Putamen (tissue), 1 donor: ENCODE measurements at regions not wholly inside any gene's neighbourhood (a gene's known extent, or its start where the extent isn't known, plus 50 kb on each side); places are given as distances from the start of the nearest gene placed in this dataset.
A peak's percentile ranks its signal among the peaks of the same experiment; 100 is the strongest.

Experiments
- DNase-seq: peaks from one replicate; pipeline ENCODE4 v3.0.0-alpha.2; 2016; ENCODE audit warnings: low spot score

- DNase-seq = no peak
These were observed 538.5 kb downstream of the BCOR start for GRCh38 chrX:39559229-39559628.

DNA sequence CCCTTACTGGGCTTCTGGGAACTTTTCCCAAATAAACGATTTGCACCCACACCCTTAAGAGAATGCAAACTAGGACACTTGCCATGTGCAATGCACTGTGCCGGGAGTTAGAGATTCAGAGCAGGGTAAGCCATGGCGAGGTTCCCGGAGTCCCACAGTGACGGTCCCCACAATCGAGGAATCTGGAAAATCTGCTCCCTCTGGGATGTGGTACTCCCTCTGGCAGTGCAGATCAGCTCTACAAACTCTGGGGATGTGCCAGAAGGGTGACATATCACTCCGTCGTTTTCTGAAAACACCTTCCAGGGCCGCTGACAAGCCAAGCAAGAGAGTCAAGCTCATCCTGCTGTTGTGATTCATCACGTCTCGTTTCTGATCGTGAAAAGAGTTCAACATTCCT lies 537.5 kb downstream of the BCOR start:
- DNase-seq = no peak

DNA sequence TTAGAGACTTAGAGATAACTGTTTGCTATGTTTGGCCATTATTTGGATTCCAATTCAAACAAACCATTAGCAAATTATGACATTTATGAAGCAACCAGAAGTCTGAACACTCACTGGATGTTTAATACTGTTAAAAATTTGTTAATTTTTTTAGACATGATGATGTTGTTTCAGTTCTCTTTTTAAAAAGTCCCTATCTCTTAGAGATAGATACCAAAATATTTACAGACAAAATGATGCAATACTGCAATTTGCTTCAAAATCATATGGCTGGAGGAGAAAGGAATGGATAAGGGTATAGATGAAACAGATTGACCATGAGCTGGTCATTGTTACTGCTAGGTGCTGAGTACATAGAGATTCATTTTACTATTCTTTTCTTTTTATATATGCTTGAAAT lies 534.6 kb downstream of the BCOR start:
- no peak for DNase-seq

GRCh38 chrX:39564751-39565150 lies 533.0 kb downstream of the BCOR start:
- no peak for DNase-seq

DNA sequence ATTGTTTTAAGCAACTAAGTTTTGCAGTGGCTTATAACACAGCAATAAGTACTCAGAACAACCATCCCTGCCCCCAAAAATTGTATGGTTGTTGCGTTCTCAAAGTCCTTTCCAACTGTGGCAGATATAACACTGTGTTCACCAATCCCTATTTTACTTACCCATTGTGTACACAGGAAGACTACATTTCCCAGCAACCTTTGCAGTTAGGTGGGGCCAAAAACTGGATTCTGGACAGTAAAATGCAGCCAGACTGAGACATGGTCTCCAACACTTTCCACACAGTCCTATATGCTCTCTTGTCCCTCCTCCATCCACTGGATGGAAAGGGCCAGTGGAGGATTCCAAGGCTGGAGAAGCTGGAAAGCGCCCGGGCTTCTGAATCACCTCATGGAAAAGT lies 523.6 kb downstream of the BCOR start:
- no peak for DNase-seq

DNA sequence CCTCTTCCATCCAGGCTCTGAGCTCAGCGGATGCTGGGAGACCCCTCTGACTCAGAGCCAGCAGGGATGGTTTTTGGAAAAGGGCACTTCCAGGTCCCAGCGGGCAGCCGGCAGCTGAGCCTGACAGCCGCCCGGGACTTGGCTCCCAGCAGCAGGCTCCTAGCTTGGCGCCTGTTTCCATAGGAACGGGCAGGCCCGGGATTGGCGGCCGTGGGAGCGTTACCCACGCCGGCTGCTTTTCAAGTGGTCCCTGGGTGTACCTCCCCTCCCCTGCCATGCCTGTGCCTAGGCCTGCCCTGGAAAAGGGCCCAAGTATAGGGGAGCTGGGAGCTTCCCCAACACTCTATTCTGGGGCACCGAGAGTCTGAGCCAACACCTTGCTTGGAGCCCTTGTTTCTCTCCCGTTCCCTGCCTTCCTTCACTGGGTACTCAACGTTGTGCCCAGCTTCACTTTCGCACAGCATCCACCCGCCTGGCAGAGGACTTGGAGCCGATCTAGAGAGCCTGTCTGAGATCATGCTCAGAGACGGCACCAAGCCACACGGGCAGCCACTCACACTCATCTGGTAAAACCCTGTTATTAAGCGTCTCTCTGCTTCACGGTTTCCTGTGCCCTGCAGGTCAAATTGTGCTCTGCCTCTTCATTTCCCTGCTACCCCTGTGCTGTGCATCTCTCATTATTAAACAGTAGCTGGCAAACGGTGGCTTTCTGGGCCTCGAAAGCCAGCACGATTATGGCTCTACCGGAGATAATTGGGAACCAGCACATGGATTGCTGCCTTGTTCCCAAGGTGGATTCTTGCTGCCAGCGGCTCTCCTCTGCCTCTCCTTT lies 521.5 kb downstream of the BCOR start:
- DNase-seq = peak; percentile 29

GRCh38 chrX:39577206-39577984 lies 520.4 kb downstream of the BCOR start:
- DNase-seq = no peak

DNA sequence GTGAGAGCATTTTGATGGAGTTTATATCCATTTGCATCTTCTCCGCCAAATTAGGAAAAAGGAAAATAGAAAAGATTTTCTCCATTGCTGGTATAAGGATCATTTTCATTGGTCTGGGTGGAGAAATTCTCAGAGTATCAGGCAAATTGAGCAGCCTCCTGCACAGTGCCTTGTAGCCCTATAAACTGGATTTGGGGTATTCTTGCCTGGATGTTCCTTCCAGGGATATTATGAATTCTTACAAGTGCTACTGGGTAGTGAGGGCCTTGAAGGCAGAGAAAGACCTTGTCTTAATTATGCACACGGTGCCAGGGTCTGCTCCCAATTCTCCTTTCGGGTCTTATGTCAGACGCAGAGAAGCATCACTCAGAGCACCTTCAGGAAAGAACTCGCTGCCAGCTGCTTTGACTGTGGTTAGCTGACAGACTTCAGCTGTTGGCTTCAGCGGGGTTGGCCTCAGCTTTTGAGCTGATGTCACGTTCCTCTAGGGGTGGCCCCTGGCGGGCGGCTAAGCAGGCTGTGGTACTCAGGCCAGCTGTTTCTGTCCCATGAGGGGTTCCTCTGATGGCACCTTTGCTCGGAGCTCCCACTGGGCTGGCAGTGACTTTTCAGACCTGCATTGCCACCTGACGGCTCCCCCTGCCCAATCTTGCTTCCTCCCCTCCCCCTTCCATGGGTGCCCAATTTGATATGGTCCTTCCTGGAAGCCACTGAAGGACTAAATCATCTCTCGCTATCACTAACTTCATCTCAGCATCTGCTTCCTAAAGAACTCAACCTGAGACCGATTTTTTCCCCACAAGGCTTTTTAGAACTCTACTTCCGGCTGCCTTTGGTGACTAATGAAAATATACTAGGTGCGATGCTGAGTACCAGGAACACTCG lies 519.5 kb downstream of the BCOR start:
- no peak for DNase-seq

DNA sequence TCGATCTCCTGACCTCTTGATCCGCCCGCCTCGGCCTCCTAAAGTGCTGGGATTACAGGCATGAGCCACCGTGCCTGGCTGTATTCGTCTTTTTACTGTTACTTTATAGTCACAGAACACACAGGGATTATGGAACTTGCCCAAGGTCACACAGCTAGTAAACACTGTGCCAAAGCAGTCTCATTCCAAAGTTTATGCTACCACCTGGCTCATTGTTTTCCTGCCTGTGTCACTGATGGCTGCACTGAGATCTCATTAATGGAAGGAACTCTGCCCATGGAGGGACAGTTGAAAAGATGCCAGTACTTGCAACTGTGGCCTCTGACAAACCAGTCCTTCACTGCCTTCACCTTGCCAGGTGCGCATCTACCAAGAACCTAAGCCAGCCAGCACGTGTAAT lies 517.7 kb downstream of the BCOR start:
- no peak for DNase-seq

DNA sequence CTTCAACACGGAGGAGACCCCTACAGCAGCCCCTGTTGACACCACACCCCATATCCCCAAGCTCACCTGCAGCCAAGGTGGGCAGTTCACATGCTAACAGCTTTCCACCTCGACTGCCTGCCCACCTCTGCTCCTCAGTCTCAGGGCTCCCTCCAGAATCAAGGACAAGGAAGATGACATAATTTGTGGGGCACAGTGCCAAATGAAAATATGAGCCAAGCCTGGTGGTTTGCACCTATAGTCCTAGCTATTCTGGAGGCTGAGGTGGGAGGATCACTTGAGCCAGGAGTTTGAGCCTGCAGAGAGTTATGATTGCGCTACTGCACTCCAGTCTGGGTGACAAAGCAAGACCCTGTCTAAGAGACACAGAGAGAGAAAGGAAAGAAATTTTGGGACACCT lies 516.3 kb downstream of the BCOR start:
- DNase-seq = no peak

DNA sequence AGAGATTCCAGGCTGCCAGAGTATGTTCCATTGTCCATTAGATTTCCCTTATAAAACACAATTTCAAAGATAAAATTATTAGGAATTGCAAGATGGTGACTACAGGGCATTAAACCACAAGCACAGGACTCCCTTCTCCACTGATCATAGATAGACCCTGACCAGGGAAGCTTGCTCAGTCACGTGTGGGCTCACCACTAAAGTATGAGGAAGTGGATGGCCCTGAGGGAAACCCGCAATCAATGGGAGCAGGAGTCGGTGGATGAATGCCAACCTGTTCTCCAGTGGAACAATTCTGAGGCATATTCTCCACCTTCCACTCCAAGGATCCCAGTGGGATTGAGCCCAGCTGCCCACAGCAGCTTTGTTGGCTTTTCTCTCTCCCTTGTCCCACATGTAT lies 515.7 kb downstream of the BCOR start:
- DNase-seq = no peak

GRCh38 chrX:39582976-39583375 lies 514.8 kb downstream of the BCOR start:
- DNase-seq = no peak

DNA sequence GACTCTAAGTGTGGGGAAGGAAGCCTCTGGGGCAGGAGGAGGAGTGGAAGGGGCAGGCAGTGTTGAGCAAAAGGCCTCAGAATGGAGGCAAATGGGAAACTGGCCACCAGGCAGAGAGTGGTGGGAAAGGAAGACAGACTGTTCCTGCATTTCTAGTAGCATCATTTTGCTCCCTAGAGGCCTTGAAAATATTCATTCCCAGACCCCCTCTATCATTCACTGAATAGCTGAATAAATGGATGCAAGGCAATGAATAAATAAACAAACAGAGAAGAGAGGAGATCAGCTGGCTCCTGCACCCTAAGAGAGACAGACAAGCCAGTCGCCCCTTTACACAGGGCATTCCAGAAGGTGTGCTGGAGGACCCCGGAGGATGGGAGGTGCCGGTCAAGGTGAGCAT lies 511.9 kb downstream of the BCOR start:
- DNase-seq = no peak

- DNase-seq = no peak
These were observed 511.4 kb downstream of the BCOR start for GRCh38 chrX:39586359-39586758.

DNA sequence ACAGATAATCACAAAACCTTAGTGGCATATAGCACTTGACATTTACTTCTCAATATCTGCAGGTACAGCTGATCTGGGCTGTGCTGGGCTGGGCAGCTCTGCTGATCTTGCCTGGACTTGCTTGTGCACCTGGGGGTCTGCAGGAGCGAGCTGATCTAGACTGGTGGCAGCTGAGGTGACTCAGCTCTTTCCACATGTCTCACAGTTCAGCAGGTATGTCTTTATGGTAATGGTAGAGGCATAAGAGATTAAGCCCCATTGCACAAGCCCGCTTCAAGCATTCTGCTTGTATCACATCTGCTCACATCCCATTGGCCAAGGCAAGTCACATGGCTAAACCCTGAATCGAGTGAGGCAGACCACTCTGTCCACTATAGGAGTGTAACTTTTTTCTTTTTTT lies 506.7 kb downstream of the BCOR start:
- DNase-seq = no peak

GRCh38 chrX:39592776-39593175 lies 505.0 kb downstream of the BCOR start:
- no peak for DNase-seq

DNA sequence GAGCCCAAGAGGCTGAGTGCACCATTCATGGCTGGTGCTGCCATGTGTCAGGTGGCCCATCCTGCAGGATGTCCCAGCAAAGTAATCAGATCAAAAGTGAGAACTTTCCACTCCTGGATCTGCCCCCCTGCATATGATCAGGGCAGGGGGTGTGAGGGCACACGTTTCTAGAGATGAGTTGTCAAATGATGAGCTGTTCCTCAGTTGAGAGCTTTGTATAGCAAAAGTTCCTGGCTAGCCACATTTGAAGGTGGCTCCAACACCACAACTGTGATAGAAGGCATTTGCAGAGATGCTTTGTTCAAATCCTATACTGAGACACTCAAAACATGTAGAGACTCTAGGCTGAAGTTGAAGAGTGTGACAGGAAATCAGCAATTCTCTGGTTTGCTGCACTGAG lies 501.8 kb downstream of the BCOR start:
- DNase-seq = no peak

- no peak for DNase-seq
These were observed 501.3 kb downstream of the BCOR start for GRCh38 chrX:39596437-39596836.

DNA sequence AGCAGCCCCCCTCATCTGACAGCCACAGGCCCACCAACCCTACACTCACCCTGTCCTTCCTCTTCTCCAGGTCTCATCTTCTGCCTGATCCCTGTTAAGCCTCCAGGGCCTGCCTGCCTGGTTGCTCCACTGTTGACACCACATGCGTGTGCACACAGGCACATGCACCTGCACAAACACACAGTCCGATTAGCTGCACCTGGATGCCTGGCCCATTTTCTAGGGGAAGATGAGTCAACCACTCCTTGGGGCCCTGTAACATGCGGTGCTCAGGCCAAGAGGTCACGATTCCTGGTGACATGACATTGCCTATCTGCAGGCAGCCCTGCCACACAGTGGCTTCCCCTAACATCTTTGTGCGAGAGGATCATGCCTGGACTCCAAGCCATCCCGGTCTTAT lies 498.4 kb downstream of the BCOR start:
- DNase-seq = no peak

DNA sequence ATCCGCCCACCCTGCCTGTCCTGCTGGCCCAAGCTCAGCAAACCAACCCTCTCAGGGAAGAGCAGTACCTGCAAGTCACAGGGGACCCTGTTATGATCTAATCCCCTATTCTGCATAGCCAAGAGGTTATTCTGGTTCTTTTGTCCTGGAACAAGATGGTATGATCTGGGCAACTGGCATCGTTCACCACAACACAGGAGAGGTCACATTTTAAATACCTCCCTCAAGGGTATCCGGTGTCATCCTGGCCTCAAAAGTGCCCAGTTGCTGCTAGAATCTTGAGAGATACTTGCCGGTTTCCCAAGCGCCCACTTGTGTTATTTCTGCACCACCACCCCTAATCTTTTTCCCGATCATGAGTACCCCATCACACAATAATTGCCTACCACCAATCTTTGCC lies 497.5 kb downstream of the BCOR start:
- DNase-seq = no peak

DNA sequence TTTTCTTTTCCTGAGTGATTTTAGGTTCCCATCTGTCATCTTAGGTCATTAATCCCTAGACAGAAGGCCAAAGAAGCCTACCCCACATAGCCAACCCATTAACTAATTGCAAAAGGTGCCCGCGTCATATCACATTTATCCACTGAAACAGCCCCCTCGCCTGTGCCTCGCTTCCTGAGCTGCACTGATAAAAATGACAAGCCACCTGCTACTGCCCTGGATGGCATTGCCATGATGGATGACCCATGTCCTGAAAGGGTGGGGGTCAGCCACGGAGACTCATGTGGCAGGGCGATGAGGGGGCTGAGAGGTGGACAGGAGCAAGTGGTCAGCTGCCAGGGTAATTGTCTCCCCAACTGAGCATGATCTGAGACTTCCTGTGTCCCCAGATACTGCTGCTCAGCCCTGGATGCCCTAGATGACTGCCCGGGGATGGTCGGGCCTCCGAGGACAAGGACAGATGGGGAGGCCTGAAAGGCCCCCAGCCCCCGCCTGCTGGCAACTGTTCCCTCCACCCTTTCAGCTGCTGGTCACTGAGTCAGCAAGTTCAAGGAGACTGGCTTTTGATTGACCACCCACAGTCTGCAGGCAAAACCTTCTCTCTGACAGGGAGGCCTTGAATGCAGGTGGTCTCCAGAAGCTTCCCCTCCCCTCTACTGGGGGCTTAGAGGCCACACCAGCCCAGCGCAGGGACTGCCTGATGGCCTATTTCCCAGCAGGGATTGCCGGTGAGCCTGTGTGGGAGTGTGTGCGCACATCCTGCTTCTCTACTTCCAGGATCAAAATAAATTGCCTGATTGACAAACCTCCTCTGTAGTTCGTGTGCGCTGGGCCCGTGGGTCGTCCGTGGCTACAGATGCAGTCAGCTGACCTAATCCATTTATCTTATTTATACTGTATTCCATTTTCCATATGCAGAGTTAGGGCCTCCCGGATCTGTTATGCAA lies 496.3 kb downstream of the BCOR start:
- peak; percentile 3 for DNase-seq
